ENCODE measurements at regions not wholly inside any gene's neighbourhood (a gene's known extent, or its start where the extent isn't known, plus 50 kb on each side); places are given as distances from the start of the nearest gene placed in this dataset.
"Not testable (repeated sequence)": the region's sequence is repeated elsewhere in the genome, so short reads cannot be mapped to it uniquely, and the experiment has no call there.

- not testable (repeated sequence) for DNase-seq
Observed at GRCh38 chr16:79881107-79881506, 280.6 kb upstream of the MAF start.

- no peak for DNase-seq
Observed at GRCh38 chr16:79876332-79876730, 275.8 kb upstream of the MAF start.

GRCh38 chr16:79874391-79874790 is 273.9 kb upstream of the MAF start:
- DNase-seq, result no peak

- no peak for DNase-seq
Observed at GRCh38 chr16:79873825-79874224, 273.3 kb upstream of the MAF start.

GRCh38 chr16:79871906-79872305 is 271.4 kb upstream of the MAF start:
- DNase-seq, result no peak

GRCh38 chr16:79870016-79870886 is 269.7 kb upstream of the MAF start:
- DNase-seq, result no peak

- DNase-seq, result no peak
Observed at GRCh38 chr16:79869304-79870015, 268.9 kb upstream of the MAF start.

GRCh38 chr16:79868841-79869240 is 268.3 kb upstream of the MAF start:
- DNase-seq, result no peak

GRCh38 chr16:79867425-79867997 is 267.0 kb upstream of the MAF start:
- DNase-seq, result no peak

- no peak for DNase-seq
Observed at GRCh38 chr16:79865918-79866317, 265.4 kb upstream of the MAF start.

GRCh38 chr16:79864781-79865391 is 264.3 kb upstream of the MAF start:
- no peak for DNase-seq

- no peak for DNase-seq
Observed at GRCh38 chr16:79864032-79864780, 263.7 kb upstream of the MAF start.

GRCh38 chr16:79863128-79864031 is 262.8 kb upstream of the MAF start:
- no peak for DNase-seq

GRCh38 chr16:79862601-79863000 is 262.1 kb upstream of the MAF start:
- no peak for DNase-seq

GRCh38 chr16:79856581-79856980 is 256.0 kb upstream of the MAF start:
- no peak for DNase-seq

- no peak for DNase-seq
Observed at GRCh38 chr16:79850348-79850747, 249.8 kb upstream of the MAF start.

GRCh38 chr16:79849119-79849518 is 248.6 kb upstream of the MAF start:
- no peak for DNase-seq

GRCh38 chr16:79848719-79849118 is 248.2 kb upstream of the MAF start:
- no peak for DNase-seq

- no peak for DNase-seq
Observed at GRCh38 chr16:79847569-79847968, 247.0 kb upstream of the MAF start.

- DNase-seq, result no peak
Observed at GRCh38 chr16:79847101-79847500, 246.6 kb upstream of the MAF start.

- no peak for DNase-seq
Observed at GRCh38 chr16:79845734-79846135, 245.2 kb upstream of the MAF start.

Measured in CD4-positive, alpha-beta T cell treated with Interleukin-15 for 1 hour (primary cell).